Heart right ventricle (tissue), 16 donors: ENCODE measurements at regions not wholly inside any gene's neighbourhood (a gene's known extent, or its start where the extent isn't known, plus 50 kb on each side); places are given as distances from the start of the nearest gene placed in this dataset.

ENCODE experiments used
- ATAC-seq, 8 donors: fragments of 200-7000 bp; cut with Tn5 transposase; one replicate each; pipeline ENCODE4 v1.9.1; 2020; ENCODE audit warnings: mild to moderate bottlenecking in 8 of 8, moderate library complexity in 8 of 8, moderate number of reproducible peaks in 1 of 8
- DNase-seq, 2 donors: peaks; one replicate each; pipeline ENCODE4 v3.0.0-alpha.2; 2020
- H3K27ac ChIP-seq, 10 donors: fragments of 200-600 bp; sonication (generic) in 2 of 10; one replicate each; pipeline versions ENCODE4 v1.5.0 to v1.8.0; 2020 to 2022; ENCODE audit warnings: mild to moderate bottlenecking in 3 of 10
- H3K27me3 ChIP-seq, 7 donors: fragments of 200-600 bp; one replicate each; pipeline ENCODE4 v1.8.0; 2021 to 2022; ENCODE audit warnings: mild to moderate bottlenecking in 2 of 7
- H3K36me3 ChIP-seq, 9 donors: fragments of 200-600 bp; sonication (generic) in 1 of 9; one replicate each; pipeline versions ENCODE4 v1.5.0 to v1.8.0; 2020 to 2022; ENCODE audit warnings: mild to moderate bottlenecking in 2 of 9
- H3K4me1 ChIP-seq, 9 donors: fragments of 200-600 bp; sonication (generic) in 1 of 9; one replicate each; pipeline versions ENCODE4 v1.5.0 to v1.8.0; 2020 to 2022; ENCODE audit warnings: mild to moderate bottlenecking in 4 of 9
- H3K4me3 ChIP-seq, 10 donors: fragments of 200-600 bp; sonication (generic) in 2 of 10; one replicate each; pipeline versions ENCODE4 v1.5.0 to v1.8.0; 2020 to 2022; ENCODE audit warnings: mild to moderate bottlenecking in 7 of 10, moderate library complexity in 2 of 10
- H3K9me3 ChIP-seq, 11 donors: fragments of 200-600 bp in 10 of 11; sonication (generic) in 2 of 11; one replicate each; pipeline versions ENCODE4 v1.5.0 to v1.8.0; 2013 to 2022; ENCODE audit warnings: mild to moderate bottlenecking in 2 of 11, control low read depth in 1 of 11, moderate library complexity in 1 of 11
- WGBS, 2 donors: extraction: QIAGEN DNeasy Blood & Tissue Kit; methylation state at CpG; one replicate each; pipeline ENCODE4 v1.1.7; 2013; ENCODE audit warnings: inconsistent platforms in 1 of 2; 5-methylcytosine and 5-hydroxymethylcytosine counted together
- intact Hi-C, 10 donors: fragments of 100-400 bp; cut with DNase I; formaldehyde crosslinking; loops; one replicate each; pipeline versions ENCODE4 v1.11.1 to v1.14.2; 2022
- TF ChIP-seq, protein P1 (sequence below), 9 donors: fragments of 200-600 bp; sonication (generic) in 2 of 9; IDR thresholded peaks; one replicate each; pipeline versions ENCODE4 v1.5.0 to v1.8.0; 2021 to 2022; ENCODE audit warnings: antibody characterized with exemption in 9 of 9, mild to moderate bottlenecking in 5 of 9, moderate library complexity in 1 of 9
- donor health status: Arrhythmogenic right ventricular cardiomyopathy.
- donor health status: ischemic (EF 13 %, LVEDD 7.1; RV severe dilation, severe dysfunction).
- donor health status: healthy with polysubstance abuse.
- donor health status: DM: no; HTN: yes; CAD: no.
- donor health status: DM: no; HTN: no; CAD: no.
- donor health status: ischemic (EF 25% LVEDD 6.9; RV normal size, moderate dysfunction).
- donor health status: ischemic (EF 25% LVEDD 5.7; RV mildly dilated, moderate dysfunction).
- donor health status: healthy.
- donor health status: DM: yes; HTN: yes; CAD: no.
- donor health status: Ischemic cardiomyopathy.
- donor health status: ischemic (EF 35%, LVEDD 5.7; RV mildly dilated, moderate dysfunction).
- donor health status: nonischemic (EF 11% LVEDD 7.7; RV severe dilation, severe dysfunction).
- donor health status: DM: yes; HTN: yes; CAD: no.
- donor health status: PGD.
- donor health status: ischemic (EF 29% LVEDD 5.4; RV normal size, mild dysfunction).
- donor health status: nonischemic (EF 23%, LVEDD 6.1; RV moderate dilation, normal function).

DNA sequence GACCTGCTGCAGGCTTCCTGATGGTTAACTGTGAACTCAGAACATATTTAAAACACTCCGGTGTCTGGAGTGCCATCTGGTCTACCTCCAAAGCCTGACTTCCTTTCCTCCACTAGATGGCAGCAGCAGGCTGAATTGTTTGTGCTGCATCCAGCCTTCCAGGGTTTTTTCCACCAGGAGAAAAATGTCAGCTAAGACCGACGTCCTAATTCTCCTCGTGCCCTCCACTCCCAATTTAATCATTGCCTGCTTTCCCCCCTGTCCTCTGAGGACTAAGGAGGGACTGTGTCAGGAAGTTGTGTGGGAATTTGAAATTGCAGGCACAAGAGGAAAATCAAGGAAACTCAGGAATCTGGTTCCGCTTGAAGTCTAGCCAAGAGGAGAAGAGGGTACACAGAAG is 165.2 kb upstream of the UMPS start:
- H3K9me3 ChIP-seq: no peaks in the 10 kb centered on the region
- ATAC-seq: peak; percentile 7 to 78 (median 69)
- WGBS, 2 donors: 20% methylated on average over 5 of the region's 5 CpGs
- peak in 1 of 2 donors; percentile 84 for DNase-seq
- H3K4me1 ChIP-seq: peaks cover 0 to 26% (median 7%) of the 10 kb centered on the region in 9 donors
- intact Hi-C loops: loop anchor here in 9 of 10 donors (1.0 to 10.0 kb wide), 7 partner anchors 122 to 342 kb away; no protein-coding TSS in a partner anchor
- TF ChIP-seq, protein P1, sequence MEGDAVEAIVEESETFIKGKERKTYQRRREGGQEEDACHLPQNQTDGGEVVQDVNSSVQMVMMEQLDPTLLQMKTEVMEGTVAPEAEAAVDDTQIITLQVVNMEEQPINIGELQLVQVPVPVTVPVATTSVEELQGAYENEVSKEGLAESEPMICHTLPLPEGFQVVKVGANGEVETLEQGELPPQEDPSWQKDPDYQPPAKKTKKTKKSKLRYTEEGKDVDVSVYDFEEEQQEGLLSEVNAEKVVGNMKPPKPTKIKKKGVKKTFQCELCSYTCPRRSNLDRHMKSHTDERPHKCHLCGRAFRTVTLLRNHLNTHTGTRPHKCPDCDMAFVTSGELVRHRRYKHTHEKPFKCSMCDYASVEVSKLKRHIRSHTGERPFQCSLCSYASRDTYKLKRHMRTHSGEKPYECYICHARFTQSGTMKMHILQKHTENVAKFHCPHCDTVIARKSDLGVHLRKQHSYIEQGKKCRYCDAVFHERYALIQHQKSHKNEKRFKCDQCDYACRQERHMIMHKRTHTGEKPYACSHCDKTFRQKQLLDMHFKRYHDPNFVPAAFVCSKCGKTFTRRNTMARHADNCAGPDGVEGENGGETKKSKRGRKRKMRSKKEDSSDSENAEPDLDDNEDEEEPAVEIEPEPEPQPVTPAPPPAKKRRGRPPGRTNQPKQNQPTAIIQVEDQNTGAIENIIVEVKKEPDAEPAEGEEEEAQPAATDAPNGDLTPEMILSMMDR (IDR thresholded peaks at IDR 0.05): peak; percentile 87 to 94 (median 91)
- peaks cover 0 to 11% (median 0%) of the 10 kb centered on the region in 9 donors for H3K36me3 ChIP-seq
- no peak overlapping the region for H3K4me3 ChIP-seq
- no peak overlapping the region for H3K27ac ChIP-seq
- H3K27me3 ChIP-seq: no peaks in the 10 kb centered on the region

DNA sequence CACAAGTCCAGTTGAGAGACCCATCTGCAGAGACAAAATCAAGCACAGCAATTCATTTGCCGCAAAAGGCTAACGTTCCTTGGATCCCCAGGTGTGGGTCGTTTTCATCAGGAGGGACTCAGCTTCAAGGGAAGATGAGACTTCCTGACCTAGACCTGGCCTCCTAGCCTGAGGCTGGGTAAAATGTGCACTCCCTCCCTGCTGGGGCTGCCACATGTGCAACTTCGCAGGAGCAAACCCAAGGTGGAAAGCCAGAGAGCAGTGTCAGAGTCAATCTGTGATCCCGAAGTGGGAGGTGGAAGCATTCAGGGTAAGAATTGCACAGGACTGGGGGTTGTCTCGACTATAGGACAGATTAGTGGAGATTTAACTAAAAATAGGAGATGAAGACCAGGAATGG is 164.7 kb upstream of the UMPS start:
- H3K27me3 ChIP-seq: no peaks in the 10 kb centered on the region
- TF ChIP-seq, protein P1 (IDR thresholded peaks at IDR 0.05): no peak
- H3K36me3 ChIP-seq: peaks cover 0 to 11% (median 0%) of the 10 kb centered on the region in 9 donors
- H3K27ac ChIP-seq: no peak overlapping the region
- intact Hi-C loops: loop anchor here in 9 of 10 donors (1.0 to 10.0 kb wide), 7 partner anchors 122 to 342 kb away; no protein-coding TSS in a partner anchor
- no peak overlapping the region for H3K4me3 ChIP-seq
- DNase-seq (no peak), ATAC-seq (no peak)
- 57 to 64% methylated on average over 6 of the region's 6 CpGs for WGBS, 2 donors
- H3K9me3 ChIP-seq: no peaks in the 10 kb centered on the region
- peaks cover 0 to 31% (median 7%) of the 10 kb centered on the region in 9 donors for H3K4me1 ChIP-seq

DNA sequence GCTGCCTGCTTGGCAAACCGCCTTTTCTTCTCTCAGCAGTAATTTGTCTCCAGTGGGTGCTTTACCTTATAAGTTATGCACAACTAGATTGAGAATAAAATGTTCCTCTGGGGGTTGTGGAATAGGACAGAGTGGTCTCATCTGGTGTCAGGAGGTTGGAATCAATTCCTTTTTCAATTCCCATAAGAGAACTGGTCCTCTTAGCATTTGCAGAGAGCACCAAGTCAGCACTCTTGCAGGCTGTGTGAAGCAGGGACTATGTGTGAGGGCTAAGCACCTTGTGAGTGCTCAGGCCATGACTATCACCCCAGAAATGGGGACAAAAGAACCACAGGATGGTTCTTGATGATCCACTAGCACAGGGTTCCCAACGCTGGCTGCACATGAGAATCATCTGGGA is 163.6 kb upstream of the UMPS start:
- Histone ChIP-seq H3K36me3 (peaks cover 0 to 11% (median 0%) of the 10 kb centered on the region in 9 donors), H3K9me3 (no peaks in the 10 kb centered on the region), H3K27me3 (no peaks in the 10 kb centered on the region), H3K27ac (no peak overlapping the region), H3K4me1 (peaks cover 0 to 35% (median 7%) of the 10 kb centered on the region in 9 donors), H3K4me3 (no peak overlapping the region)
- DNase-seq (no peak), ATAC-seq (no peak)
- intact Hi-C loops: loop anchor here in 8 of 10 donors (2.0 to 10.0 kb wide), 5 partner anchors 118 to 341 kb away; no protein-coding TSS in a partner anchor
- WGBS, 2 donors: 68% methylated on average over 2 of the region's 2 CpGs
- TF ChIP-seq, protein P1 (IDR thresholded peaks at IDR 0.05): no peak

DNA sequence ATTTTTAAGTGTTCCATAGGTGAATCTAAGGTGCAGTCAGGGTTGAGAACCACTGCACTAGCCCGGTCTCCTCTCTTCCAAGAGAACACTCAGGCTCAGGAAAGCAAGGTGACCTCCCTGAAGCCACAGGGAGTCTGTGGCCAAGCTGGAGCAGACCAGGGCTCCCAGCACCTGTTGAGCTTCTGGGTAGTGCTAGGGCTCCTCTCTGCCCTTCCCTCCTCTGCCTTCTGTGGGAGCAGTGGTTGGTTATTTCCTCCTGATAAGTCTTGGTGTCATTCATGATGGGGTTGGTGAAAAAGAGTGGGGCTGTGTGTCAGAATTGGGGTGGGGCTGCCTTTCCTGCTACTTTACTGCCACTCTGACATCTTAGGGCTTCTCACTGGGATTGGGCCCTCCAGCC is 163.1 kb upstream of the UMPS start:
- DNase-seq (no peak), ATAC-seq (no peak)
- Histone ChIP-seq H3K9me3 (no peaks in the 10 kb centered on the region), H3K4me3 (no peak overlapping the region), H3K27me3 (no peaks in the 10 kb centered on the region), H3K27ac (no peak overlapping the region), H3K4me1 (peaks cover 0 to 35% (median 7%) of the 10 kb centered on the region in 9 donors), H3K36me3 (peaks cover 0 to 11% (median 0%) of the 10 kb centered on the region in 9 donors)
- TF ChIP-seq, protein P1 (IDR thresholded peaks at IDR 0.05): no peak
- WGBS, 2 donors: 69 to 89% methylated on average over 1 of the region's 1 CpG
- intact Hi-C loops: loop anchor here in 8 of 10 donors (2.0 to 10.0 kb wide), 5 partner anchors 118 to 340 kb away; no protein-coding TSS in a partner anchor
